ENCODE measurements at regions not wholly inside any gene's neighbourhood (a gene's known extent, or its start where the extent isn't known, plus 50 kb on each side); places are given as distances from the start of the nearest gene placed in this dataset.

GRCh38 chr10:3419719-3420495 lies 247.3 kb upstream of the PITRM1 start:
- TF ChIP-seq CTCF (IDR thresholded peaks at IDR 0.05 in 4 of 5, conservative IDR thresholded peaks at IDR 0.05 in 1 of 5) (no peak), POLR2A (IDR thresholded peaks at IDR 0.05) (no peak)

Data from gastrocnemius medialis (tissue), 4 donors.